Hepatocyte (in vitro differentiated cells): ENCODE measurements at regions not wholly inside any gene's neighbourhood (a gene's known extent, or its start where the extent isn't known, plus 50 kb on each side); places are given as distances from the start of the nearest gene placed in this dataset.

Experiments
- DNase-seq: peaks from one replicate; pipeline ENCODE4 v3.0.0-alpha.2; 2016; ENCODE audit warnings: low spot score
- H2AFZ ChIP-seq: fragments of 200-600 bp; sonication (generic); 2 replicates; pipeline ENCODE4 v1.6.0; 2016; ENCODE audit warnings: antibody characterized with exemption, mild to moderate bottlenecking
- H3K27ac ChIP-seq: fragments of 200-600 bp; sonication (generic); 2 replicates; pipeline ENCODE4 v1.5.1; 2016; ENCODE audit warnings: mild to moderate bottlenecking
- H3K27me3 ChIP-seq: fragments of 200-600 bp; sonication (generic); 2 replicates; pipeline ENCODE4 v1.6.1; 2016
- H3K36me3 ChIP-seq: fragments of 200-600 bp; sonication (generic); replicated peaks from 2 replicates; pipeline ENCODE4 v1.5.1; 2016; ENCODE audit warnings: low read depth; ENCODE audit not compliant: insufficient read depth
- H3K4me1 ChIP-seq: fragments of 200-600 bp; sonication (generic); 2 replicates; pipeline ENCODE4 v1.5.1; 2016; ENCODE audit warnings: mild to moderate bottlenecking, moderate library complexity; ENCODE audit not compliant: insufficient read depth
- H3K4me2 ChIP-seq: fragments of 200-600 bp; sonication (generic); 2 replicates; pipeline ENCODE4 v1.6.0; 2016
- H3K4me3 ChIP-seq: fragments of 200-600 bp; sonication (generic); 2 replicates; pipeline ENCODE4 v1.5.1; 2016; ENCODE audit warnings: mild to moderate bottlenecking
- H3K79me2 ChIP-seq: fragments of 200-600 bp; sonication (generic); 2 replicates; pipeline ENCODE4 v1.6.0; 2017; ENCODE audit warnings: mild to moderate bottlenecking
- H3K9me2 ChIP-seq: fragments of 200-600 bp; sonication (generic); replicated peaks from 2 replicates; pipeline ENCODE4 v1.6.0; 2017; ENCODE audit warnings: mild to moderate bottlenecking; ENCODE audit not compliant: insufficient read depth
- H3K9me3 ChIP-seq: fragments of 200-600 bp; sonication (generic); 2 replicates; pipeline ENCODE4 v1.5.1; 2016; ENCODE audit warnings: low read depth, mild to moderate bottlenecking
- H4K20me1 ChIP-seq: fragments of 200-600 bp; sonication (generic); 2 replicates; pipeline ENCODE4 v1.6.0; 2016; ENCODE audit warnings: mild to moderate bottlenecking; ENCODE audit not compliant: insufficient read depth, poor library complexity, severe bottlenecking
- CTCF ChIP-seq: fragments of 200-600 bp; sonication (generic); IDR thresholded peaks from 2 replicates; pipeline ENCODE4 v1.5.1; 2016; ENCODE audit warnings: antibody characterized with exemption, mild to moderate bottlenecking; ENCODE audit not compliant: poor library complexity
- EZH2 ChIP-seq: fragments of 200-600 bp; sonication (generic); IDR thresholded peaks from 2 replicates; pipeline ENCODE4 v1.6.1; 2016; ENCODE audit warnings: antibody characterized with exemption, mild to moderate bottlenecking, borderline replicate concordance
- EZH2phosphoT487 ChIP-seq: fragments of 200-600 bp; sonication (generic); IDR thresholded peaks from one replicate; pipeline ENCODE4 v1.6.1; 2018; ENCODE audit warnings: antibody characterized with exemption, mild to moderate bottlenecking, low read depth, moderate library complexity; ENCODE audit not compliant: unreplicated experiment, severe bottlenecking
- WGBS: methylation state at CpG from one replicate; pipeline ENCODE4 v1.1.6; 2016; ENCODE audit warnings: low lambda C conversion rate; ENCODE audit errors: missing lambda C conversion rate; 5-methylcytosine and 5-hydroxymethylcytosine counted together

- no peaks in the 10 kb centered on the region for H3K9me2 ChIP-seq
- no peak overlapping the region for H3K27ac ChIP-seq
- peaks cover 65% of the 10 kb centered on the region for H4K20me1 ChIP-seq
- H3K79me2 ChIP-seq, result peaks cover 100% of the 10 kb centered on the region
- no peaks in the 10 kb centered on the region for H3K27me3 ChIP-seq
- H3K4me2 ChIP-seq, result no peak overlapping the region
- H3K9me3 ChIP-seq, result no peaks in the 10 kb centered on the region
- no peaks in the 10 kb centered on the region for H3K36me3 ChIP-seq
- H3K4me3 ChIP-seq, result no peak overlapping the region
- peaks cover 35% of the 10 kb centered on the region for H3K4me1 ChIP-seq
- H2AFZ ChIP-seq, result no peak overlapping the region
- no peak for DNase-seq
- TF ChIP-seq CTCF (no peak), EZH2 (no peak), EZH2phosphoT487 (no peak)
Observed at GRCh38 chr11:129273322-129273721, 81.2 kb upstream of the ARHGAP32 start.

- H3K4me2 ChIP-seq, result no peak overlapping the region
- 80% methylated on average over 9 of the region's 9 CpGs for WGBS
- no peaks in the 10 kb centered on the region for H3K9me3 ChIP-seq
- no peaks in the 10 kb centered on the region for H3K9me2 ChIP-seq
- no peak overlapping the region for H3K4me3 ChIP-seq
- no peak overlapping the region for H3K27ac ChIP-seq
- no peaks in the 10 kb centered on the region for H3K27me3 ChIP-seq
- no peak for DNase-seq
- H4K20me1 ChIP-seq, result peaks cover 49% of the 10 kb centered on the region
- H3K36me3 ChIP-seq, result no peaks in the 10 kb centered on the region
- TF ChIP-seq EZH2, result no peak
- peaks cover 99% of the 10 kb centered on the region for H3K79me2 ChIP-seq
- H2AFZ ChIP-seq, result no peak overlapping the region
- peaks cover 13% of the 10 kb centered on the region for H3K4me1 ChIP-seq
Observed at GRCh38 chr11:129271030-129271429, 78.9 kb upstream of the ARHGAP32 start.

GRCh38 chr11:129270446-129270845, 78.3 kb upstream of the ARHGAP32 start:
- H3K4me3 ChIP-seq, result no peak overlapping the region
- WGBS, result 90% methylated on average over 4 of the region's 4 CpGs
- peaks cover 7% of the 10 kb centered on the region for H3K4me1 ChIP-seq
- H3K9me2 ChIP-seq, result no peaks in the 10 kb centered on the region
- no peak overlapping the region for H3K27ac ChIP-seq
- H2AFZ ChIP-seq, result no peak overlapping the region
- no peak for TF ChIP-seq CTCF
- no peak for TF ChIP-seq EZH2
- TF ChIP-seq EZH2phosphoT487, result no peak
- H3K27me3 ChIP-seq, result no peaks in the 10 kb centered on the region
- H4K20me1 ChIP-seq, result peaks cover 43% of the 10 kb centered on the region
- H3K4me2 ChIP-seq, result no peak overlapping the region
- H3K9me3 ChIP-seq, result no peaks in the 10 kb centered on the region
- H3K79me2 ChIP-seq, result peaks cover 94% of the 10 kb centered on the region
- H3K36me3 ChIP-seq, result no peaks in the 10 kb centered on the region
- DNase-seq, result no peak

GRCh38 chr11:129268371-129268770, 76.2 kb upstream of the ARHGAP32 start:
- Histone ChIP-seq H3K27ac (no peak overlapping the region), H3K4me1 (no peaks in the 10 kb centered on the region), H3K27me3 (no peaks in the 10 kb centered on the region), H3K9me3 (no peaks in the 10 kb centered on the region), H3K4me3 (no peak overlapping the region), H3K9me2 (no peaks in the 10 kb centered on the region), H3K36me3 (no peaks in the 10 kb centered on the region), H4K20me1 (peaks cover 22% of the 10 kb centered on the region), H2AFZ (no peak overlapping the region), H3K4me2 (no peak overlapping the region), H3K79me2 (peaks cover 93% of the 10 kb centered on the region)
- TF ChIP-seq EZH2, result no peak
- TF ChIP-seq EZH2phosphoT487, result no peak
- no peak for TF ChIP-seq CTCF
- no peak for DNase-seq
- WGBS, result 84% methylated on average over 3 of the region's 3 CpGs
